Keratinocyte (primary cell): ENCODE measurements at regions not wholly inside any gene's neighbourhood (a gene's known extent, or its start where the extent isn't known, plus 50 kb on each side); places are given as distances from the start of the nearest gene placed in this dataset.

Experiments
- DNase-seq: peaks from one replicate; pipeline ENCODE4 v3.0.0-alpha.2; 2011; ENCODE audit warnings: low read depth, missing footprints, low spot score
- FAIRE-seq: peaks from 2 replicates; lab custom pipeline; 2011; peaks lifted over from hg19 to GRCh38; lab: Jason Lieb, UNC
- H2AFZ ChIP-seq: 2 replicates; pipeline ENCODE4 v1.6.0; 2012; ENCODE audit warnings: low read length, control low read depth, inconsistent platforms; ENCODE audit not compliant: control insufficient read depth
- H3K27ac ChIP-seq: 2 replicates; pipeline ENCODE4 v1.5.1; 2011; ENCODE audit warnings: low read length; ENCODE audit not compliant: control insufficient read depth, insufficient read depth
- H3K27me3 ChIP-seq: 3 replicates; pipeline ENCODE4 v1.6.0; 2011; ENCODE audit warnings: low read length; ENCODE audit not compliant: control insufficient read depth, insufficient read depth; ENCODE audit errors: extremely low read depth
- H3K36me3 ChIP-seq, 2 experiments: 2 replicates in 1 of 2; 3 replicates in 1 of 2; pipeline ENCODE4 v1.5.1; 2011; ENCODE audit warnings: low read length in 2 of 2, mild to moderate bottlenecking in 1 of 2; ENCODE audit not compliant: control insufficient read depth in 2 of 2, insufficient read depth in 2 of 2; ENCODE audit errors: extremely low read depth in 1 of 2
- H3K4me1 ChIP-seq: 3 replicates; pipeline ENCODE4 v1.5.1; 2011; ENCODE audit warnings: low read length; ENCODE audit not compliant: control insufficient read depth, insufficient read depth; ENCODE audit errors: extremely low read depth
- H3K4me2 ChIP-seq: 3 replicates; pipeline ENCODE4 v1.6.0; 2011; ENCODE audit warnings: low read depth, low read length; ENCODE audit not compliant: control insufficient read depth, insufficient read depth; ENCODE audit errors: extremely low read depth
- H3K4me3 ChIP-seq, 3 experiments: fragments of 200-600 bp in 1 of 3; sonication (generic) in 1 of 3; 2 replicates in 2 of 3; 3 replicates in 1 of 3; pipeline ENCODE4 v1.5.1; 2011 to 2016; ENCODE audit warnings: low read length in 3 of 3, mild to moderate bottlenecking in 3 of 3, control low read depth in 2 of 3, inconsistent platforms in 1 of 3, low read depth in 1 of 3, mixed read lengths in 1 of 3, mixed run types in 1 of 3, moderate library complexity in 1 of 3; ENCODE audit not compliant: control insufficient read depth in 2 of 3, insufficient read depth in 2 of 3; ENCODE audit errors: extremely low read depth in 1 of 3
- H3K79me2 ChIP-seq: 2 replicates; pipeline ENCODE4 v1.6.0; 2012; ENCODE audit warnings: low read length; ENCODE audit not compliant: control insufficient read depth, insufficient read depth
- H3K9ac ChIP-seq: 3 replicates; pipeline ENCODE4 v1.6.0; 2011; ENCODE audit warnings: low read length; ENCODE audit not compliant: control insufficient read depth, insufficient read depth; ENCODE audit errors: extremely low read depth
- H3K9me1 ChIP-seq: 3 replicates; pipeline ENCODE4 v1.6.0; 2011; ENCODE audit warnings: low read length; ENCODE audit not compliant: control insufficient read depth, insufficient read depth; ENCODE audit errors: extremely low read depth
- H3K9me3 ChIP-seq: 2 replicates; pipeline ENCODE4 v1.5.1; 2012; ENCODE audit warnings: low read depth, low read length; ENCODE audit not compliant: control insufficient read depth
- H4K20me1 ChIP-seq: 3 replicates; pipeline ENCODE4 v1.6.0; 2011; ENCODE audit warnings: low read length; ENCODE audit not compliant: control insufficient read depth, insufficient read depth; ENCODE audit errors: extremely low read depth
- EZH2 ChIP-seq: IDR thresholded peaks from one replicate; pipeline ENCODE4 v1.6.1; 2012; ENCODE audit warnings: inconsistent platforms, mild to moderate bottlenecking, low read length, moderate library complexity
- dilution Hi-C: fragments of 300-500 bp; cut with MboI; formaldehyde crosslinking; loops from one replicate; pipeline ENCODE4 v1.7.0; 2020; ENCODE audit warnings: low sequenced_read_pairs; ENCODE audit not compliant: extremely low pct_ligation_motif_present
- TF ChIP-seq, protein P1 (sequence below), 3 experiments: IDR thresholded peaks in 1 of 3; conservative IDR thresholded peaks in 1 of 3; optimal IDR thresholded peaks in 1 of 3; 2 replicates in 2 of 3; 3 replicates in 1 of 3; pipeline versions ENCODE3 to v1.5.1; 2011; ENCODE audit warnings: low read length in 3 of 3, mild to moderate bottlenecking in 3 of 3, moderate library complexity in 2 of 3, control low read depth in 1 of 3, inconsistent platforms in 1 of 3; ENCODE audit not compliant: insufficient read depth in 2 of 3; ENCODE audit errors: extremely low read depth in 1 of 3

- H3K9ac ChIP-seq: no peak overlapping the region
- H3K9me1 ChIP-seq: no peaks in the 10 kb centered on the region
- no peaks in the 10 kb centered on the region for H3K4me1 ChIP-seq
- dilution Hi-C loops: no loop called here
- no peak for FAIRE-seq
- no peak overlapping the region for H2AFZ ChIP-seq
- H3K9me3 ChIP-seq: no peaks in the 10 kb centered on the region
- H3K4me2 ChIP-seq: no peak overlapping the region
- no peaks in the 10 kb centered on the region for H3K27me3 ChIP-seq
- TF ChIP-seq EZH2: no peak
- TF ChIP-seq, protein P1, sequence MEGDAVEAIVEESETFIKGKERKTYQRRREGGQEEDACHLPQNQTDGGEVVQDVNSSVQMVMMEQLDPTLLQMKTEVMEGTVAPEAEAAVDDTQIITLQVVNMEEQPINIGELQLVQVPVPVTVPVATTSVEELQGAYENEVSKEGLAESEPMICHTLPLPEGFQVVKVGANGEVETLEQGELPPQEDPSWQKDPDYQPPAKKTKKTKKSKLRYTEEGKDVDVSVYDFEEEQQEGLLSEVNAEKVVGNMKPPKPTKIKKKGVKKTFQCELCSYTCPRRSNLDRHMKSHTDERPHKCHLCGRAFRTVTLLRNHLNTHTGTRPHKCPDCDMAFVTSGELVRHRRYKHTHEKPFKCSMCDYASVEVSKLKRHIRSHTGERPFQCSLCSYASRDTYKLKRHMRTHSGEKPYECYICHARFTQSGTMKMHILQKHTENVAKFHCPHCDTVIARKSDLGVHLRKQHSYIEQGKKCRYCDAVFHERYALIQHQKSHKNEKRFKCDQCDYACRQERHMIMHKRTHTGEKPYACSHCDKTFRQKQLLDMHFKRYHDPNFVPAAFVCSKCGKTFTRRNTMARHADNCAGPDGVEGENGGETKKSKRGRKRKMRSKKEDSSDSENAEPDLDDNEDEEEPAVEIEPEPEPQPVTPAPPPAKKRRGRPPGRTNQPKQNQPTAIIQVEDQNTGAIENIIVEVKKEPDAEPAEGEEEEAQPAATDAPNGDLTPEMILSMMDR (optimal IDR thresholded peaks at IDR 0.05 in 1 of 3, IDR thresholded peaks at IDR 0.05 in 1 of 3, conservative IDR thresholded peaks at IDR 0.05 in 1 of 3; ENCODE audit: extremely low read depth in 1 of 3, insufficient read depth in 2 of 3, low read length in 3 of 3): no peak
- H3K4me3 ChIP-seq: no peak overlapping the region
- DNase-seq: no peak
- no peak overlapping the region for H3K27ac ChIP-seq
- H4K20me1 ChIP-seq: no peaks in the 10 kb centered on the region
- H3K36me3 ChIP-seq: no peaks in the 10 kb centered on the region
- no peaks in the 10 kb centered on the region for H3K79me2 ChIP-seq
Measured at GRCh38 chr3:177842743-177843734, 645.8 kb upstream of the TBL1XR1 start.

GRCh38 chr3:177852001-177852807 is 654.9 kb upstream of the TBL1XR1 start:
- no peak overlapping the region for H2AFZ ChIP-seq
- DNase-seq (no peak), FAIRE-seq (no peak)
- no peak overlapping the region for H3K9ac ChIP-seq
- TF ChIP-seq, protein P1 (optimal IDR thresholded peaks at IDR 0.05 in 1 of 3, IDR thresholded peaks at IDR 0.05 in 1 of 3, conservative IDR thresholded peaks at IDR 0.05 in 1 of 3; ENCODE audit: extremely low read depth in 1 of 3, insufficient read depth in 2 of 3, low read length in 3 of 3): no peak
- TF ChIP-seq EZH2: no peak
- H3K27ac ChIP-seq: no peak overlapping the region
- H3K4me1 ChIP-seq: no peaks in the 10 kb centered on the region
- H3K9me3 ChIP-seq: no peaks in the 10 kb centered on the region
- H3K27me3 ChIP-seq: no peaks in the 10 kb centered on the region
- no peak overlapping the region for H3K4me3 ChIP-seq
- H4K20me1 ChIP-seq: no peaks in the 10 kb centered on the region
- H3K36me3 ChIP-seq: no peaks in the 10 kb centered on the region
- H3K4me2 ChIP-seq: no peak overlapping the region
- dilution Hi-C loops: no loop called here
- H3K9me1 ChIP-seq: no peaks in the 10 kb centered on the region
- no peaks in the 10 kb centered on the region for H3K79me2 ChIP-seq
